ENCODE measurements at regions not wholly inside any gene's neighbourhood (a gene's known extent, or its start where the extent isn't known, plus 50 kb on each side); places are given as distances from the start of the nearest gene placed in this dataset.

DNA sequence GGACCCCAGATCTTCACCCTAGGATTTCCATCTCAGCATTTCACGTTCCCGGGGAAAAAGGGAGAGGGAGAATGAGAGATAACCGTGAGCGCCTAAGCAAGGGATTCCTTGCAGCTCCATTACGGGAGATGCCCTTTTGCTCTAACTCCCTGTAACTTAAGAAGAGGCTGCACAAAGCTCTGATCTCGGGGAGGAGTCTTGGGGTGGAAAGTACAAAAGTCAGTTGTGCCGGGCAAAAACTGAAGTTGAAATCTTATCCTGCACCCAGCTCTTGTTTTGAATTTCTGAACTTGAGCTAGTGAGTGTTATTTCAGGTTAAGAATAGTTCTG, 256.4 kb upstream of the SOX21 start:
- no peak overlapping the region for H3K4me3 ChIP-seq (ENCODE audit: low read depth, low read length)
- 7% methylated on average over 7 of the region's 7 CpGs for WGBS
- no peak overlapping the region for H3K27ac ChIP-seq (ENCODE audit: low read depth)
- no peaks in the 10 kb centered on the region for H3K36me3 ChIP-seq (ENCODE audit: insufficient read depth)
- H3K4me1 ChIP-seq (ENCODE audit: insufficient read depth), result no peaks in the 10 kb centered on the region
- no peak for DNase-seq (ENCODE audit: extremely low spot score)

DNA sequence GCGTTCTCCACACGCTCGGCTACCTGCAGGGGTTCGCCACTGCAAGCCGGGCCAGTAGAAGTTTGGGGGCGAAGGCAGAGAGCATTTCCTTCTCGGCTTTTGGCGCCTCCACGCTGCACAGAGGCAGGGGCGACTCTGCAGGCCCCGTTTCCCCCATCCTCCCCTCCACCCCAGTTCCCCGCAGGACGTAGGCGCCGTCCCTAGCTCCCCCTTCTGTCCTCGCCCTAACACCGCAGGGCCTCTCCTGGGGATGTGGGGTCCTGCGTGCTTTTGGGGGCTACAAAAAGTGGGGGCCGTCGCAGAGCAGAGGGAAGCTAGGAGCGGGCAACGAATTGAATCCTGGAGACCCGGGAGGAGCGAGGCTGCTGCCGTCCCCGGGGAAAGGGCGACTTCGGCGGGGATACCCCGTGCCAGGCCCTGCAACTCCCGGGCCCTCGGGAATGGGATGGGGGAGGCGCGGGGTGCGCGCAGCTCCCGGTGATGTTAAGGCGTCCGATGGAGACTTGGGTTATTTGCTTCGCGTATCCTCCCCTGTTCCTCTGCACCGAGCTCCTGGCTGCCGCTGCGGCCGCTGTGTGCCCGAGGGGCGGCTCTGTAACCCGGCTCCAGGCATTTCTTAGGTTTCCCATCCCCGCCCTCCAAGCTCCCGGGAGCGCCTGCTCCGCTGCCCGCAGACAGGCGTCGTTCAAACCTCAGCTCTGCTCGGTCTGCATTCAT, 255.9 kb upstream of the SOX21 start:
- DNase-seq (ENCODE audit: extremely low spot score), result no peak
- Histone ChIP-seq H3K4me3 (ENCODE audit: low read depth, low read length) (peak overlapping the region; percentile 30), H3K4me1 (ENCODE audit: insufficient read depth) (no peaks in the 10 kb centered on the region), H3K36me3 (ENCODE audit: insufficient read depth) (no peaks in the 10 kb centered on the region), H3K27ac (ENCODE audit: low read depth) (no peak overlapping the region)
- under 1% methylated on average over 56 of the region's 56 CpGs for WGBS

DNA sequence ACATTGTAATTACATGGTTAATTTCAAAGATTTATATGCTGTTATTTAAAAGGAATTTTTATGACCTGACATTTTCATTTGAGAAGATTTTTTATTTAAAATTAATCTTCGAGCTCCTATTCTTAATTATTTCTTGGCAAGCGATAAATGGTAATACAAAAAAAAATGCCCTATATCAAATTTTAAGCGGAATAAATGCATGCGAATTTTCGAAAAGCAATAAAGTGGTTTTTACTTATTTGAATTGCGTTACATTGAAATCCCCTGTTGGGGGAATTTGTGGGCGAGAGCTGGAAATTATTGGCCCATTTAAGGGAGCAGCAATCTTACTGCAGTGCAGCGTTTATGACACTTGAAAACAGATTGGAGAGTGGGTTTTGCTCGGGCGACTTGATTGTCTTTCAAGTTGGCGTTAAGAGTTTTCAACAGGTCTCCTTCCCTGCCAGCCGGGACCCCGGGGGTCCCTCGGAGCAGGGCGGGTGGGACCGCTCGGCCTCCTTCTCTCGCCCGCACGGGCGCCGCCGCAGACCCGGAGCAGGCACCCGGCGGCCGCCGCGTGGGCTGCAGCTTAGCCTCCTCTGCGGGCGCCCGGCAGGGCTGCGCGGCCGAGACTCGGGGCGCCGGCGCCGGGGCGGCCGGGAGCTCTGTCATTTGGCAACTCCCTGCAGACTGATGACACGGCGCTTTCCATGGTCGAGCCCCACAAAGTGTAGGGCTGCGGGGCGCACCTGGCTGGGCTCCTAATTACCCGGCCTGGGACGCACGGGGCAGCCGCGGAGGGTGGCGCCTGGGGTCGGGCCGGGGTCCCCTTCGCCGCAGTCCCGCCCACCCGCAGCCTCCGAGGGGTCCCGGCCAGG, 255.1 kb upstream of the SOX21 start:
- H3K36me3 ChIP-seq (ENCODE audit: insufficient read depth), result no peaks in the 10 kb centered on the region
- H3K27ac ChIP-seq (ENCODE audit: low read depth), result no peak overlapping the region
- no peaks in the 10 kb centered on the region for H3K4me1 ChIP-seq (ENCODE audit: insufficient read depth)
- no peak for DNase-seq (ENCODE audit: extremely low spot score)
- peak overlapping the region; percentile 30 for H3K4me3 ChIP-seq (ENCODE audit: low read depth, low read length)
- 3% methylated on average over 61 of the region's 61 CpGs for WGBS

GRCh38 chr13:94966422-94966955, 254.1 kb upstream of the SOX21 start:
- no peaks in the 10 kb centered on the region for H3K4me1 ChIP-seq (ENCODE audit: insufficient read depth)
- no peak for DNase-seq (ENCODE audit: extremely low spot score)
- no peak overlapping the region for H3K27ac ChIP-seq (ENCODE audit: low read depth)
- 28% methylated on average over 3 of the region's 3 CpGs for WGBS
- no peak overlapping the region for H3K4me3 ChIP-seq (ENCODE audit: low read depth, low read length)
- H3K36me3 ChIP-seq (ENCODE audit: insufficient read depth), result no peaks in the 10 kb centered on the region

GRCh38 chr13:94959626-94960025, 247.3 kb upstream of the SOX21 start:
- 71% methylated on average over 4 of the region's 4 CpGs for WGBS

GRCh38 chr13:94956417-94957110, 244.2 kb upstream of the SOX21 start:
- H3K4me1 ChIP-seq (ENCODE audit: insufficient read depth), result no peaks in the 10 kb centered on the region
- H3K27ac ChIP-seq (ENCODE audit: low read depth), result no peak overlapping the region
- H3K36me3 ChIP-seq (ENCODE audit: insufficient read depth), result peaks cover 2% of the 10 kb centered on the region
- 54% methylated on average over 5 of the region's 5 CpGs for WGBS
- no peak for DNase-seq (ENCODE audit: extremely low spot score)
- no peak overlapping the region for H3K4me3 ChIP-seq (ENCODE audit: low read depth, low read length)

More at GRCh38 chr13:94959626-94960025, 247.3 kb upstream of the SOX21 start:
- no peaks in the 10 kb centered on the region for H3K36me3 ChIP-seq (ENCODE audit: insufficient read depth)
- H3K27ac ChIP-seq (ENCODE audit: low read depth), result no peak overlapping the region
- DNase-seq (ENCODE audit: extremely low spot score), result no peak
- H3K4me3 ChIP-seq (ENCODE audit: low read depth, low read length), result no peak overlapping the region
- no peaks in the 10 kb centered on the region for H3K4me1 ChIP-seq (ENCODE audit: insufficient read depth)

GRCh38 chr13:94952787-94953186, 240.4 kb upstream of the SOX21 start:
- no peak for DNase-seq (ENCODE audit: extremely low spot score)
- no peak overlapping the region for H3K27ac ChIP-seq (ENCODE audit: low read depth)
- H3K4me3 ChIP-seq (ENCODE audit: low read depth, low read length), result no peak overlapping the region
- no peaks in the 10 kb centered on the region for H3K4me1 ChIP-seq (ENCODE audit: insufficient read depth)
- peaks cover 2% of the 10 kb centered on the region for H3K36me3 ChIP-seq (ENCODE audit: insufficient read depth)

- Histone ChIP-seq H3K36me3 (ENCODE audit: insufficient read depth) (peaks cover 2% of the 10 kb centered on the region), H3K4me1 (ENCODE audit: insufficient read depth) (no peaks in the 10 kb centered on the region), H3K4me3 (ENCODE audit: low read depth, low read length) (no peak overlapping the region), H3K27ac (ENCODE audit: low read depth) (no peak overlapping the region)
- 36% methylated on average over 8 of the region's 8 CpGs for WGBS
- DNase-seq (ENCODE audit: extremely low spot score), result no peak
These were observed 238.0 kb upstream of the SOX21 start for GRCh38 chr13:94950303-94950702.

- Histone ChIP-seq H3K27ac (ENCODE audit: low read depth) (no peak overlapping the region), H3K4me3 (ENCODE audit: low read depth, low read length) (no peak overlapping the region), H3K4me1 (ENCODE audit: insufficient read depth) (no peaks in the 10 kb centered on the region), H3K36me3 (ENCODE audit: insufficient read depth) (no peaks in the 10 kb centered on the region)
- DNase-seq (ENCODE audit: extremely low spot score), result no peak
- 67% methylated on average over 7 of the region's 7 CpGs for WGBS
These were observed 235.6 kb upstream of the SOX21 start for GRCh38 chr13:94947965-94948371.

DNA sequence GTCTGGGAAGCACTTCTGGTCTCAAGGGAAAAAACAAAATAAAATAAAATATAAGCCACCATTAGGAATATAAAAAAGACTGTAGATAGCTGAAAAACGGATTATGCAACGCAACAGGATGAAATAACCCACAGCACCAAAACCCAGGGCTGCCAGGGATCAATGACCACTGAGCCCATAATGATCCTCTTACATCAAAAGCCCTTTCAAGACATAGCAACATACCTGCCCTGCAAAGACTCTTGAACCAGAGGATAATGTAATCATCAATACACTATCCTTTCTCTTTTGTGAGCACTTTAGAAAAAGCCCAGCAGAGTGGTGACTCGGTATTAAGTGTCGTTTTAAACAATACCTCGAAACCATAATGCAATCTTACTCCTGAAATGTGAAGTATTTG, 235.0 kb upstream of the SOX21 start:
- H3K4me3 ChIP-seq (ENCODE audit: low read depth, low read length), result no peak overlapping the region
- WGBS, result 76% methylated on average over 5 of the region's 5 CpGs
- no peaks in the 10 kb centered on the region for H3K36me3 ChIP-seq (ENCODE audit: insufficient read depth)
- no peak overlapping the region for H3K27ac ChIP-seq (ENCODE audit: low read depth)
- no peaks in the 10 kb centered on the region for H3K4me1 ChIP-seq (ENCODE audit: insufficient read depth)
- DNase-seq (ENCODE audit: extremely low spot score), result no peak

- Histone ChIP-seq H3K36me3 (ENCODE audit: insufficient read depth) (no peaks in the 10 kb centered on the region), H3K4me3 (ENCODE audit: low read depth, low read length) (no peak overlapping the region), H3K27ac (ENCODE audit: low read depth) (no peak overlapping the region), H3K4me1 (ENCODE audit: insufficient read depth) (no peaks in the 10 kb centered on the region)
- DNase-seq (ENCODE audit: extremely low spot score), result no peak
- WGBS, result 95% methylated on average over 5 of the region's 5 CpGs
These were observed 233.7 kb upstream of the SOX21 start for GRCh38 chr13:94946039-94946438.

DNA sequence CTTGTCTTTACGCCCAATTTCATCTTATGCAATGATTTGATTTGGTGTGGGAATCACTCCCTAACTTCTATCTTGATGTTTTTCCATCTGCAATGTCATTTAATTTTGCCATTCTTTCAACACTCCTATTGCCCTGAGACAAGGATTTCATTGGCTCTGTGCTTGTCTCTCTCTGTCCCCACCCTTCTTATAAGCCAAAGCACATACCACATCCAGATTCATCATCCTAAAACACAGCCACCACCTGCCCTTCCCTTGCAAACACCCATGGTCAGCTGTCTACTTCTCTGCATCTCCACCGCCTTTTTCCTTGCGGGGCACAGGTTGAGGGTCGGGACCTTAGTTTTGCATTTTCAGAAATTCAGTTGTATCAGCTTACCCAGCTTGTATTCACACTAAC, 225.8 kb upstream of the SOX21 start:
- H3K27ac ChIP-seq (ENCODE audit: low read depth), result no peak overlapping the region
- 85% methylated on average over 4 of the region's 4 CpGs for WGBS
- no peaks in the 10 kb centered on the region for H3K36me3 ChIP-seq (ENCODE audit: insufficient read depth)
- no peaks in the 10 kb centered on the region for H3K4me1 ChIP-seq (ENCODE audit: insufficient read depth)
- H3K4me3 ChIP-seq (ENCODE audit: low read depth, low read length), result no peak overlapping the region
- no peak for DNase-seq (ENCODE audit: extremely low spot score)

DNA sequence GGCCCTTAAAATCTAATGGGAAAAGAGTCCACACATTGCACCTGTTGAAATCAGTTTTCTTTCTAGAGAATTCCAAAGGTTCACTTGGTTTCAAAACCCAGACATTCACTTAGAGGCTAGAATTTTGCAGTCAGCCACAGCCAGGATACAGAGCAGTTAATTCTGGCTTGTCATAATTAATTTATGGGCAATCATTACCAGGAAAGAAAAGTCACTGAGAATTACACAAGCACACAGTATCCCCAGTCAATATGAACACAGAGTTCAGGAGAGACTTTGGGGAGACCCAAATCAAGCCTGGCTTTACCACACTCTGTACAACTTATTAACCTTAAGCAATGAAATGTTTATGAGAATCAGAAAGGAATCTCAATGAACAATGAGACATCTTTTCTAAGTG, 224.3 kb upstream of the SOX21 start:
- H3K36me3 ChIP-seq (ENCODE audit: insufficient read depth), result no peaks in the 10 kb centered on the region
- H3K4me3 ChIP-seq (ENCODE audit: low read depth, low read length), result no peak overlapping the region
- no peak for DNase-seq (ENCODE audit: extremely low spot score)
- no peaks in the 10 kb centered on the region for H3K4me1 ChIP-seq (ENCODE audit: insufficient read depth)
- H3K27ac ChIP-seq (ENCODE audit: low read depth), result no peak overlapping the region

DNA sequence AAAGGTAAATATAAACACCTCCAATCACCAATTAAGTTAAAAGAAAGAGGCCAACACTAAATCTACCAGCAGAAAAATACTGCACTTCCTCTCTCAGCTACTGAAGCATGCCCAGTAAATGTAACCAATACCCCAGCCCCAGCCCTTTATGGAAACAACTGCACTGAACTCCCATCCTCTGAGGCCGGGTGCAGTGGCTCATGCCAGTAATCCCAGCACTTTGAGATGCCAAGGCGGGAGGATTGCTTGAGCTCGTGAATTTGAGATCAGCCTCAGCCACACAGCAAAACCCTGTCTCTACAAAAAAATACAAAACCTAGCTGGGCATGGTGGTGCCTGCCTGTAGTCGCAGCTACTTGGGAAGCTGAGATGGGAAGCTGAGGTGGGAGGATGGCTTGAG, 221.6 kb upstream of the SOX21 start:
- DNase-seq (ENCODE audit: extremely low spot score), result no peak
- WGBS, result 87% methylated on average over 4 of the region's 4 CpGs
- Histone ChIP-seq H3K4me1 (ENCODE audit: insufficient read depth) (no peaks in the 10 kb centered on the region), H3K4me3 (ENCODE audit: low read depth, low read length) (no peak overlapping the region), H3K36me3 (ENCODE audit: insufficient read depth) (no peaks in the 10 kb centered on the region), H3K27ac (ENCODE audit: low read depth) (no peak overlapping the region)
